GM19328 (cell line): ENCODE measurements at regions not wholly inside any gene's neighbourhood (a gene's known extent, or its start where the extent isn't known, plus 50 kb on each side); places are given as distances from the start of the nearest gene placed in this dataset.
"Not testable (repeated sequence)": the region's sequence is repeated elsewhere in the genome, so short reads cannot be mapped to it uniquely, and the experiment has no call there.

Experiments used
- ATAC-seq: cut with Tn5 transposase; IDR thresholded peaks from one replicate; pipeline ENCODE4 v1.9.1; 2021; ENCODE audit warnings: mild to moderate bottlenecking, moderate library complexity; ENCODE audit not compliant: unreplicated experiment

DNA sequence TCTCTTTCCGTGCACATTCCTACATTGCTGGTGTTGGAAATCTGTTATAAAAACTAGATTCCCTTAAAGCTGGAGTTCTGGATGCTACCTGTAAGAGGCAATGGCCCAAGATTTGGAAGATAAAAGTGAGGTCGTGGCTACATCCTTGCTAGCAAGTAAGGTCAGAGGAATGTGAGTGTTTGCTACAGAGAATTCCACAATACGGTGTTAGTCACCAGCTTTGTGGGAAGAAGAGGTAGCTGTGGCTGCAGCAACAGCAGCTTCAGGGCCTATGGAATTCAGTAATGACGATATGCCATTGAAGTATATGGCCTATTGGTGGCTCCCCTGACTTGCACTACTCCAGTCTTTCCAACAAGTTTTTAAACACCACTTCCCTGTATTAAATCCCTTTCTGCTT is 227.7 kb upstream of the TMEM260 start:
- ATAC-seq = no peak

DNA sequence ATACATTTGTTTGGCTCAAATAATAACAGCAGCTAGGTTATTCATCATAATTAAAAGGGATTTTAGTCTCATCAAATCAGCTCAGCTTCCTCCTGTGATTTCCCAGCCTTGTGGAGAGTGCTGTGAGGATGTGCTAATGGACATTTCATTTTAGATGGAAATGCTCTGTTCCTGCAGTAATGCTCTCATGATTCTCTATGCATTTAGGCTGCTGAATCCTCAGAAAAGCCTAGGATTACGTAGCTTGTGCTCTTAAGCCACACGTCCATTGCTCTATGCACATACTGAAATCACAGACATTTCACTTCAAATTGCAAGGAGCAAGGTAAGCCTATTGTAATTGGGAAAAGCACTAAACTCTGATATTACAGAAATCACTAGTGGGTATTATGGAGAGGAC is 226.6 kb upstream of the TMEM260 start:
- ATAC-seq = no peak

DNA sequence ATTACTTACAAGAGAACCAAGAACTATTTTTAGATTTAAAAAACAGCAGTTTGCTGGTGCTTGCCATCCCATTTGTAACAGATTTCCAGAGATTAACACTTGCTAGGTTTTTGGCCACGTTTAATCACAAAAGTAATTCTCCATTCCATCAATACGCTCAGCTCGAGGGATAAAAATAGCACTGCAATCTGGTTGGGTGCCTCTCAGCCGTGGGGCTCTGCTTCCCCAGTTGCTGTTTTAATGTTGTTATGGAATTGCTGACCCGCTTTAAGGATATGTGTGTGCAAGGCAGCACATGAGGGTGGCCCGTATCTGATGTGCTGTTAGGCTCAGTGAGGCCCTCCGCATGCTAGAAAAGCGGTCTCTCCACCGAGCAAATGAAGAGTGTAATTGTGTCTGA is 222.2 kb upstream of the TMEM260 start:
- no peak for ATAC-seq

DNA sequence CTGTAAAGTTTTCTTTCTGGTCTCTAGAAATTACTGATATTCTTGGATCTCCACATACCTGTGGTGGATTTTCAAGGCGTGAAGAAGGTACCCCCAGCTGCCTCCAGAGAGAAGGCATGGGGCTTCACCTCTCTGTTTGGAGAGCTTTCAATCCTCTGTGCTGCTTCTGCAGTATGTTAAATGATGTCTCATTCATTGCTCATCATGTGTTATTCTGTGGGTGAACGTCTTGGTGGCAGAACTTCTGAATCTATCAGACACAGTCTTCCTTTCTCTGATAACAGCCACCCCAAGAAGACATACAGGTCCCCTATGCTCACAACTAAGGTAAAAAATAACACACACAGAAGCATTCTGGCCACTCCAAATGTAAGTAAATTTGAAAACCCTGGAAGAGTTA is 221.3 kb upstream of the TMEM260 start:
- ATAC-seq = no peak

DNA sequence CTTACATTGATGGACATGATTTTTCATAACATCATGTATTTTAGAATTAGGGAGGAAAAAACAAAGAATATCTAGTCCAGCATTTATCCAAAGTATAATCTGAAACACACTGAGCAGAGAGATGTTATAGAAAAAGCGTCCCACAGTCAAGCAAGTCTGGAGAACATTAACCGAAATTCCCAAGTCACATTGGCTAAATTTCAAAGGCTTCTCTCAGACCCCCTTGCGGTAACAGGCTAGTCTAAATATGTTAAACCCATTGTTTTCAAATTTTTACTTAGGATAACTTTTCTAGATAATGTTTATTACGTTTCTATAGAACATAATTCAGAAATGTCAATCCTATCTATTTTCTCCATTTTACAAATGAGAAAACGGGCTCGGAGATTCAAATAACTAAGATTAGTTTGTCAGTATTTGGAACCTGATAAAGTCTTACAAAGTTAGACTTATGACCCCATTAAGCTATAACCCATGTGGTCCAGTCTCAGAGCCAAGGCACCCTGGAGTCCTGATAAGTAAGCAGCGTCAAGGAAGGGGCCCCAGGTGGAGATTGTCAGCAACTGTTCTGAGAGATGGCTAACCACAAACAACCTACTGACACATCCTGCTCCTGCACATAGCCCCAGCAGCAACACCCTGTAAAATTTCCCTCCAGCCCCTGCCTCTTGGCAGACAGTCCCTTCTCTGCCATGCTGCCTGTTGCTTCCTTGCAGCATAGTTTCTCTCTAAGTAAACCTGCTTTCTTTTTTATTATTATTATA is 220.6 kb upstream of the TMEM260 start:
- peak; percentile 69 for ATAC-seq

DNA sequence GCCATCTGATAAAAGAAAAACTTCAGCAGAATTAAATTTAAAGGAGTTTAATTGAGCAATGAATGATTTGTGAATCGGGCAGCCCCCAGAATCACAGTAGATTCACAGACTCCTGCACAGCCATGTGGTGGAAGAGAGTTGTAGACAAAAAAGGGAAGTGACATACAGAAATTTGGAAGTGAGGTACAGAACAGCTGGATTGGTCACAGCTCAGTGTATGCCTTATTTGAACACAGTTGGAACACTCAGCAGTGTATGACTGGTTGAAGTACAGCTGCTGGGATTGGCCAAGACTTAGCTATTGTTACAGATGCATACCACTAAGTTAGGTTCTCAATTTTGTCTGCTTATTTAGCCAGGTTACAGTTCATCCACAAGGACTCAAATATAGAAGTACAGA is 213.9 kb upstream of the TMEM260 start:
- not testable (repeated sequence) for ATAC-seq

DNA sequence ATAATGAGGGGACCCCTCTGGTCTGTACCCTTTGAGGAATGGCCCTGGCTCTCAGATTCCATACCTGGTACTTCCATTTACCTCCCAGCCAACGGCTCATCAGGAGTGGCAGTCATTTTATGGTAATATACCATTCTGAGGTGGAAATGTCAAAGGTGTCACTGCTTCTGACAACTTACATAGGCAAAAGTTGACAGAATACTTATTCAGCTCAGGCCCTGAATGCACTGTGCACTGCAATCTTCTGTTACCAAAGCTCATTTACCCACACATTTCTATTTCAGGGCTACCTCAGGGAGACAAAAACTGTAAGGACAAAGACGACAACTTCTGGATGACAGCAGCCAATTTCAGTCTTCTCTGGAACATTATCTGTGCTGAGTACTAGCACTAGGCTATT is 212.2 kb upstream of the TMEM260 start:
- no peak for ATAC-seq

DNA sequence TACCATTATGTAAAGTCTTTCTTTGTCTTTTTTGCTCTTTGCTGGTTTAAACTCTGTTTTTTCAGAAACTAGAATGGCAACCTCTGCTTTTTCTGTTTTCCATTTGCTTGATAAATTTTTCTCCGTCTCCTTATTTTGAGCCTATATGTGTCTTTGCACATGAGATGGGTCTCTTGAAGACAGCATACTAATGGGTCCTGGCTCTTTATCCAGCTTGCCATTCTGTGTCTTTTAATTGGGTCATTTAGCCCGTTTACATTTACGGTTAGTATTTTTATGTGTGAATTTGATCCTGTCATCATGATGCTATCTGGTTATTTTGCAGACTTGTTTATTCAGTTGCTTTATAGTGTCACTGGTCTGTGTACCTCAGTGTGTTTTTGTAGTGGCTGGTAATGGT is 207.9 kb upstream of the TMEM260 start:
- ATAC-seq = no peak

DNA sequence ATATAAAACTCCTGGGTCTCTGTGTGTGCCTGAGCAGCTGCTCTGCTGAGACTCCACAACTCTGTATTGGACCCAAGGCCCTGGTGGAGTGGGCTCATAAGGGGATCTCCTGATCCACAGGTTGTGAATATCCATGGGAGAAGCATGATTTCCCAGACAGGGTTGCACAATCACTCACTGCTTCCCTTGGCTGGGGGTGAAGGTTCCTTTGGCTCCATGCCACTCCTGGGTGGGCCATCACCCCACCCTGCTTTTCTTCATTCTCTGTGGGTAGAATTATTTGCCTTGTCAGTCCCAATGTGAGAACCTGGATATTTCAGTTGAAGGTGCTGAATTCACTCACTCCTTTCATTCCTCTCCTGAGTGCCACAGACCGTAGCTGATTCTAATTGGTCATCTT is 205.2 kb upstream of the TMEM260 start:
- ATAC-seq = no peak

DNA sequence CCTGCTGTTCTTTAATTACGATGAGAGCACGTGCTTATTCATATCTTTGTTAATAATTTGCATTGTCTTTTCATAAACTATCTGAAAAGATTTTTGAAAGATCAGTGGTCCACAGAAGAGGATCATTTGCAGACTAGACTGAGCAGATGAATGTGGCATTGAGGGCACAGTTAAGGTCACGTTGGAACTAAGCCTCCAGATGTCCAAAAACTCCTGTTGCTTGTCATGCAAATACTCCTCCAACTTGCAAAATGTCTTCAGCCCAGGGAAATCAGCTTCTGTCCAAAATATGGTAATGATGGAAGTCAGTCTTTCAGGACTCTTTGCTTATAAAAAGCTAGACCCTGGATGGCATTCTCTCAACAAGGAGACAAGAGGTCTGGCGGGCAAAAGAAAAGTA is 201.6 kb upstream of the TMEM260 start:
- ATAC-seq = no peak

DNA sequence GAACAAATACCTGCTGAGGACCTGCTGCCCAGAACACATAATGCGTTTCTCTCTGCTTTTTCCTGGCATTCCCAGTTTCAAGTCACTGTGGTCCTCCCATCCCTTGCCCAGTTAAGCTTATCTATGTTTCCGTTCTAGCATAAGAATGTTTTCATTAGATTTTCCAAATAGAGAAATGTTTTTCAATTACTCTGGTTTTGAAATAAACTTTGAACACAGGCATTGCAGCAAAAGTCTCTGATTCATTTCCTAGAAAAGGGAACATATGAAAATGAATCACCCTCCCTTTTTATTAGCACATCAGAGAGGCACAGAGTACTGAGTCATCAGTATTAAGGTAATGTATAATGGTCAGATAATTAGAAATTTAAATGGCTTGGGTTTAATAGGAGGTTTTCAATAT is 201.1 kb upstream of the TMEM260 start:
- no peak for ATAC-seq

DNA sequence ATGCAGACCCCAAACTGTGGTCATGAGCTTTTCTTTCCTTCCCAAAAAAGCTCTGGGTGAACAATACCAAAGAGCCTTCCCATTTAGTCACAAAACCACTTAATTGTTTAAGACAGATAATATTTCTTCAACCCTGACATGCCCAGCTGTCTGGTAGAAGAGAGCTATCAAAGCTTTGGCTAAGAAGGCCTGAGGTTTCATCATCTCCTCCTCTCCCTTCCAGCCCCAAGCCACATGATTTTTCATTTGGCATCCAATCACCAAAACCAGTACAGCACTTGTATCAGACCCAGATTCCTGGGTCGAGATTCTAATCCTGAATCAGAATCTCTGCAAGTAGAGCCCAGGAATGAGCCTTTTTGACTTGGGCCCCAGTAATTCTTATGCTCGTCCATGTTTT is 199.6 kb upstream of the TMEM260 start:
- no peak for ATAC-seq

DNA sequence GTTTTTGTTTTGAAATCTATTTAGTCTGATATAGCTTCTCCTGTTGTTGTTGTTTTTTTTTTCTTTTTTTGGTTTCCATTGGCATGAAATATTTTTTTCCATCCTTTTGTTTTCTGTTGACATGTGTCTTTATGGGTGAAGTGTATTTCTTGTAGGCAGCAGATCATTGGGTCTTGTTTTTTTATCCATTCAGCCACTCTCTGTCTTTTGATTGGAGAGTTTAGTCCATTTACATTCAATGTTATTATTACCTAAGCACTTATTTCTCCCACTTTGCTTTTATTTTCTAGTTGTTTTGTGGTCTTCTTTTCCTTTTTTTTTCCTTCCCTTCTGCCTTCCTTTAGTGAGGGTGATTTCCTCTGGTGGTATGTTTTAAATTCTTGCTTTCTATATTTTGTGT is 193.6 kb upstream of the TMEM260 start:
- ATAC-seq = no peak

DNA sequence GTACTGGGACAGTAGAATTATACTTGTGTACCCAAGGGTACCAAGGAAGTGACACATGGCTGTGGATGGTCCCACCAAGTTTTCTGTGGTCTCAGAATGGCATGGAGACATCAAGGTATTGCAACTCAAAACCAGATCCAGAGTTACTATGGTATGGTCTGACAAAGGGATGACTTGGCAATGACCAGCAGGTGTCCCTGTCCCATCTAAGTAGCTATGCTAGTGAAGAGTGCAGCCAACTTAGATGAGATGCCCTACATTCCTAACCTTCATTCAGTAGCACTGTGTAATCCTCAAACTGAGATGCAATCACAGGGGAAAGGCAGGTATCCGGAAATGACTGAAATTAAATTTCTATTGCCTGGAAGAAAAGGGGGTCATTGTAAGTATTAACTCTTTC is 188.7 kb upstream of the TMEM260 start:
- ATAC-seq = no peak

DNA sequence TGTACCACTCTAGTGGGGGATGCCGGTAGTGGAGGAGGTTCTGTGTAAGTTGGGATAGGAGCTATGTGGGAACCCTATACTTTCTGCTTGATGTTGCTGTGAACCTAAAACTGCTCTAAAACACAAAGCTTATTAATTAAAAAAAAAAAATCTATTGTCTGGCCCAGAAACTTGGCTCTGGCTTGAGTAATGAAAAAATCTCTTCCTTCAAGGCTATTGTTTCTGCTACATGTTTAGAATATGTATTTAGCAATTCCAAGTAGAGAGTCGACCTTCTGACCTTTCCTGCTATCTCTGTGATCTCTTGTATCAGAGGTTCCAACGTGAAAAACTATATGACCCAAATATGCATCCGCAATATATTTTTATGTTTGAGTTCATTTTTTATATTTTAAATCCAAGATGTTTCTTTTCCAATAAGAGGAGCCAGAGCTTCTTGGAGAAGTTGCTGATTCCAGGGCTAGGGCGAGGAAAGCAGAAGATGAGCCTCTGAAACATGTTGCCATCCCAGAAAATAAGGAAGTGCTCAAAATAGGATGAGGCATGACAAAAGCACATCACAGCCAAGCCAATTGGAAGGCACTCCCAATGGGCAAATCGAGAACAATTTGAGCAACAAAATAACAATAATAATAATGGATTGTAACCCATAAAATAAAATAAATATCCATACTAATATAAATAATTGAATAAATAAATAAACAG is 184.6 kb upstream of the TMEM260 start:
- ATAC-seq = no peak

DNA sequence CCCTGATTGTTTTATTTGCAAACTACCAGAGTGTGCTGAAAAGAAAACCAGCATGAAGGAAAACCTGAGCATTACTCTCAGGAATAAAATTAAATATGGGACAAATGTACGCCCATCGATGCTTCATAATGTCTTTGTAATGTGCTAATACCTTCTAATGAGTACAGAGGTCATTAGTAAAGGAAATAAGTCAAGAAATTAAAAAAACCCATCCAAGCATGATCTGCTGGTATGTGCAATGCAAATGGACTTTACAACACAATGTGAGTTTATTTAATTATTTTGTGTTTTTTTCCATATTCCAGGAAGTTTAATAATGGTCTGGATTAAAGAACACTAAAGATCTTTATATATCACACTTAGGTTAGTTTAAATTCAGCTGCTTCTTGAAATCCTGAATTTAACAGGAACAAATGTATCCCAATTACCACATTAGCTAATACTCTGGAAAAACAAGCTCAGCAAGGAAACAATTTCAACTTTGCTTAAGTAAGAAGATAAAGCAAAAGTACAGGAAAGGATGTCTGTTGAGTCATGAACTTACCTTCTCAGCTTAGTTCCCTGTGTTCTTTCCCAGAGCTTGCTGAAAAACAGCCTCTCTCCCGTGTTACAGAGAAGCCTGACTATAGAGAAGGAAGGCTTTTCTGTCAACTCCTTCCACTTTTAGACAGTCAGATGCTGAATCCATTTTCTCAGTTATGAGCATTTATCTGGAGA is 179.3 kb upstream of the TMEM260 start:
- no peak for ATAC-seq

DNA sequence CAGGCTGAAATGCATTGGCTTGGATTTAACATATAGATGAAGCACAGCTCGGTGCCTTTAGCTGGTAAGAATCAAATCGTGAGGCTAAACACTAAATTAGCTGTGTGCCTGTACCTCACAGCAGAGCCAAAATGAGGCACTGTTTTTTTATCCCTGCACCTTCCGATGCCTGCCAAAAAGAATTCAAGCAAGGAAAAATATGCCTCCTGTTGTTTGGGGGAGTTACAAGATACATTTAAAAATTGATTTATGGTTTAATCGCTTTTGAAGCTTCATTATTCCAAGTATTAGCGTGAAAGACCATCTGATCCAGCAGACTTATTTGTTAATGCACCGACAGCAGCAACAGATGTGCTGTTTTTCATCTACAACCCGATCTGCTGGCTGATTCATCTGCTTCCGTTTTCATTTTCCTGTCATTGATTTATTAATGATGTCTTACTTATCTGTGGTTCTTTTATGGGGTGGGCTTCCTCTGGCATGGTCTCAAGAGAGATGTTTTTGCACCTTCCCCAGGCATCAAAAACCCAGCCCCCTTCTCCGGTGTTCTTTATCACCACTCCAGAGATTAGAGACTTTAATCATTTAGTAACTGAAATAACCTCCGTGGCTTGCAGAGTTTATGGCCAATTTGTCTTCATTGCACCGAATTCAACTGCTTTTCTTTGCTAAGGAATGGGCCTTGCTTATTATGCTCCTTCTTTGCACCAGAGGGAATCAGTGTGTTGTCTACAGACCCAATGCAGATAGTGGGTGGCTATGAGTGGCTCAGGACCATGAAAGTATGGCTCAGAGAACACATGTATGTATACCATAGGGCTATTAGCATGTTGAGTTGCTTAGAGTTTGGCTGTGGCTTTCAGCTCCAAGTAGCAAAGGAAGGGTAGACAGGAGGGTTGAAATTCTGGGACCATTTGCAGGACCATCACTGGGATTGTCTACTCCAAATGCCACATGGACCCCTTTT is 166.8 kb upstream of the TMEM260 start:
- ATAC-seq = no peak

DNA sequence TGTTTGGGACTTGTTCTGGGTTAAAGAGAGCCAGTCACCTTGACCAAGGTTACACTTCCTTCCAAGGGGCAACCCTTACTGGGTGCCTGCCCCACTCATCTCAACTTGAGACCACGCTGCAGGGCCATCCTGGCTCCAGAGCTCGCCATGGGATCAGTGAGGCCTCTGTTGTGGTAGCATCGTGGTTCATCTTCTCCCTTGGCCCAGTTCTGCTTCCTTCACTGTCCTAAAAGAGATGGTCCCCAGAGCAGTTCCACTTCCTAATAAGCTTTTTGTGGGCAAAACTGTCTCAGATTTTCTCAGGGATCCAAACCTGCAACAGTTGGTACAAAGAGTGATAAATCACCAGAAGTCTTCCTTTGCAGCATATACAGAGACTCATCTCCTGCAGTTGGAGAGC is 165.9 kb upstream of the TMEM260 start:
- ATAC-seq = no peak

DNA sequence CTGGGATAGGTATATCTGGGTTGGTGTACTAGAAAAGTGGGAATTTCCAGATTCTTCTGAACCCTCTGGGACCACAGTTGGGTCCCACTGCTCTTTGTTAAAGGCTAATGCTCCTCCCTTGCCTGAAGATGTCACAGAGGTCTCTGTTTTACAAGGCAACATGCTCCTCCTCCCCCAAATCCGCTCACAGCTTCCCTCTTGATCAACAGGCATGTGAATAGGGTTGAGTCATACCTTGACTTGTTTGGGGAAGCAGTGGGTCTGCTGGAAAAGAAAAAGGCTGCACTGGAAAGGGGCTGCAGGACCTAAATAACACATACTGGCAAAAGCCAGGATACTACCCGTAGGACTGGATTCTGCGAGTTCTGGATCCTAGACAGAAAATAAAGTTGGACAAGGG is 165.4 kb upstream of the TMEM260 start:
- ATAC-seq = no peak

DNA sequence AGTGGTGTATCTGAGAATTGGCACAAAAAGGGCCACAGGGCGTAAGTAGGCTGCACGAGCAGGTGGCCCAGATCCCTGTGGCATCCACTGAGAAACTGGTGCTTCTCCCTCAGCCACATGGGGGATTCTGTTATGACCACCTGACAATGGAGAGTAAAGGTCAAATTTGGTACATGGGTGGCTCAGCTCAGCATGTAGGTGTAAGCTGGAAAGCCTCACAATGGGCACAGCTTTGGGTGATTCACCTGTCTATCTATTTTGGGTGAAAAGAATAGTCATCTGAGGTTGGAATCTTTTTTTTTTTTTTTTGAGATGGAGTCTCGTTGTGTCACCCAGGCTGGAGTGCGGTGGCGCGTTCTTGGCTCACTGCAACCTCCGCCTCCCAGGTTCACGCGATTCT is 163.4 kb upstream of the TMEM260 start:
- ATAC-seq = no peak

DNA sequence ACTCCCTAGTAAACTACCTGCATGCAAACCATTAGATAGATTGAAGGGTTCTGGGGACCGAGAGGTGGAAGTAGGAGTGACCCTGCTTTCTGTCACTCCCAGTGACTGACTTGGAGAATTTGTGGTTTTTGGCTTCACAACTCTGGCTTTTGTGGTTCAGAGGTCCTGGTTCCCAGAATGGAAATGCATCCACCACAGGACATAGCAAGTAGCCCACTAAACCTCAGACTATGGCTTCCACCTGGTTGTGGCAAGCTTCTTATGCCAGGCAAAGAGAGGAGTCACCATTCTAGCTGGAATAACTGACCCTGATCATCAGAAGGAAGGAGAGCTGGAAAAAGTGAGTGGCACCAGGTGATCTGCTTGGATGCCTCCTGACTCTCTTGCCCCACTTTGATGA is 162.4 kb upstream of the TMEM260 start:
- ATAC-seq = no peak
